Naive thymus-derived CD4-positive, alpha-beta T cell (primary cell): ENCODE measurements at regions not wholly inside any gene's neighbourhood (a gene's known extent, or its start where the extent isn't known, plus 50 kb on each side); places are given as distances from the start of the nearest gene placed in this dataset.

Experiments
- ATAC-seq: fragments of 150-1000 bp; cut with Tn5 transposase; 2 replicates; pipeline ENCODE4 v1.10.0; 2021; ENCODE audit warnings: mild to moderate bottlenecking, moderate library complexity
- CTCF ChIA-PET: fragments of 350-600 bp; sonication (Branson Sonifier 250); formaldehyde crosslinking; loops from one replicate; lab custom pipeline; 2021; ENCODE audit warnings: antibody characterized with exemption; lab: Charles Lee
- POLR2A ChIA-PET: fragments of 350-600 bp; sonication (Branson Sonifier 250); formaldehyde crosslinking; loops from one replicate; lab custom pipeline; 2021; ENCODE audit warnings: antibody characterized with exemption, inconsistent platforms; lab: Charles Lee
- DNase-seq, 9 donors: peaks; one replicate each; pipeline versions ENCODE4 v3.0.0 to v3.0.0-alpha.2; 2020 to 2022; ENCODE audit warnings: mixed read lengths in 1 of 9
- H3K27ac ChIP-seq: one replicate; pipeline ENCODE4 v1.7.0; 2013; ENCODE audit warnings: mild to moderate bottlenecking, low read depth, low read length, moderate library complexity
- H3K27me3 ChIP-seq, 2 donors: one replicate each; pipeline ENCODE4 v1.7.0; 2013; ENCODE audit warnings: low read length in 2 of 2, mild to moderate bottlenecking in 2 of 2, moderate library complexity in 2 of 2; ENCODE audit not compliant: control insufficient read depth in 2 of 2, insufficient read depth in 2 of 2
- H3K36me3 ChIP-seq, 3 experiments: 1 replicate in 2 of 3; 2 replicates in 1 of 3; pipeline ENCODE4 v1.7.0; 2013; ENCODE audit warnings: low read length in 3 of 3, mild to moderate bottlenecking in 3 of 3, moderate library complexity in 1 of 3; ENCODE audit not compliant: insufficient read depth in 3 of 3, control insufficient read depth in 2 of 3
- H3K4me1 ChIP-seq, 2 donors: one replicate each; pipeline ENCODE4 v1.7.0; 2013; ENCODE audit warnings: low read length in 2 of 2, mild to moderate bottlenecking in 2 of 2, moderate library complexity in 1 of 2; ENCODE audit not compliant: control insufficient read depth in 2 of 2, insufficient read depth in 2 of 2
- H3K4me3 ChIP-seq: 2 replicates; pipeline ENCODE4 v1.7.0; 2013; ENCODE audit warnings: mild to moderate bottlenecking, low read length
- H3K9me3 ChIP-seq, 3 experiments: 1 replicate in 2 of 3; 2 replicates in 1 of 3; pipeline ENCODE4 v1.7.0; 2013; ENCODE audit warnings: low read length in 3 of 3; ENCODE audit not compliant: control insufficient read depth in 2 of 3
- H3K27ac Mint-ChIP-seq, 9 donors: one replicate each; pipeline ENCODE4 v1.8.0; 2020 to 2022; ENCODE audit warnings: mixed read lengths in 9 of 9, mild to moderate bottlenecking in 8 of 9, moderate library complexity in 5 of 9, inconsistent platforms in 2 of 9
- H3K27me3 Mint-ChIP-seq, 5 donors: one replicate each; pipeline ENCODE4 v1.8.0; 2021 to 2022; ENCODE audit warnings: mixed read lengths in 5 of 5, mild to moderate bottlenecking in 1 of 5
- H3K36me3 Mint-ChIP-seq, 5 donors: one replicate each; pipeline ENCODE4 v1.8.0; 2020 to 2022; ENCODE audit warnings: mixed read lengths in 5 of 5, mild to moderate bottlenecking in 3 of 5, inconsistent platforms in 1 of 5
- H3K4me1 Mint-ChIP-seq, 7 donors: one replicate each; pipeline ENCODE4 v1.8.0; 2020 to 2022; ENCODE audit warnings: mixed read lengths in 7 of 7, mild to moderate bottlenecking in 3 of 7, inconsistent platforms in 1 of 7
- H3K4me3 Mint-ChIP-seq, 10 donors: one replicate each; pipeline ENCODE4 v1.8.0; 2020 to 2022; ENCODE audit warnings: mild to moderate bottlenecking in 10 of 10, mixed read lengths in 10 of 10, moderate library complexity in 6 of 10, inconsistent platforms in 2 of 10
- H3K9me3 Mint-ChIP-seq, 11 donors: one replicate each; pipeline ENCODE4 v1.8.0; 2020 to 2022; ENCODE audit warnings: mixed read lengths in 11 of 11, mild to moderate bottlenecking in 4 of 11, inconsistent platforms in 1 of 11, moderate library complexity in 1 of 11
- intact Hi-C, 2 donors: fragments of 100-400 bp; cut with micrococcal nuclease; formaldehyde crosslinking; loops; one replicate each; pipeline ENCODE4 v1.15.1; 2023

DNA sequence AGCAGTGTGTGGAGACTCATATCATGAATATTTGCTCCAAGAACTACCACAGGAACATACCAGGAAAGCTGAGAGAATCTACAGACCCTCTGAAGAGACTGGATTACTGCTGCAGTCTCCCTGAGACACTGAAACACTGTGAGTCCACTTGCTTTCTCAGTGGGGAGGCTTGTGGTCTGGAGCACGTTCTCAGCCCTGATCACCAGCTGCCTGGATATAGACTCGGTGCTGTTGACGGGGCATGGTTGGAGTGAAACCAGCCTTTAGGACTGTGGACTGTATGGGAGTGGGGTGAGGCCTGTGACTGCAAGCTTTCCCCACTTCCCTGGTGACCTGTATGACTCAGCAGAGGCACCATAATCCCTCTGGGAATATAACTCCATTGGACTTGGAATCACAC is 525.8 kb upstream of the FBXO33 start:
- peaks cover 0 to 6% (median 0%) of the 10 kb centered on the region in 5 donors for H3K36me3 Mint-ChIP-seq
- no peaks in the 10 kb centered on the region for H3K27me3 ChIP-seq
- H3K4me3 Mint-ChIP-seq: no peak overlapping the region
- no peak overlapping the region for H3K27ac ChIP-seq
- DNase-seq: no peak
- no peak overlapping the region for H3K4me3 ChIP-seq
- H3K4me1 ChIP-seq: no peaks in the 10 kb centered on the region
- no peak for ATAC-seq
- H3K9me3 Mint-ChIP-seq: peaks cover 4 to 49% (median 17%) of the 10 kb centered on the region in 11 donors
- no peaks in the 10 kb centered on the region for H3K27me3 Mint-ChIP-seq
- ChIA-PET CTCF (no interaction called here), POLR2A (interaction anchor here (0.6 kb wide), 1 partner anchor 566 kb away, joined by 3 read pairs; no protein-coding TSS in a partner anchor)
- H3K9me3 ChIP-seq: no peaks in the 10 kb centered on the region
- no peaks in the 10 kb centered on the region for H3K36me3 ChIP-seq
- no peak overlapping the region for H3K27ac Mint-ChIP-seq
- peaks cover 0 to 2% (median 0%) of the 10 kb centered on the region in 7 donors for H3K4me1 Mint-ChIP-seq
- intact Hi-C loops: no loop called here

- Mint-ChIP-seq H3K9me3 (peaks cover 4 to 48% (median 17%) of the 10 kb centered on the region in 11 donors), H3K27ac (no peak overlapping the region), H3K4me1 (peaks cover 0 to 2% (median 0%) of the 10 kb centered on the region in 7 donors), H3K4me3 (no peak overlapping the region), H3K27me3 (no peaks in the 10 kb centered on the region), H3K36me3 (peaks cover 0 to 6% (median 0%) of the 10 kb centered on the region in 5 donors)
- Histone ChIP-seq H3K4me3 (no peak overlapping the region), H3K27me3 (no peaks in the 10 kb centered on the region), H3K36me3 (no peaks in the 10 kb centered on the region), H3K9me3 (no peaks in the 10 kb centered on the region), H3K27ac (no peak overlapping the region), H3K4me1 (no peaks in the 10 kb centered on the region)
- no peak for ATAC-seq
- ChIA-PET CTCF (no interaction called here), POLR2A (no interaction called here)
- no peak for DNase-seq
- intact Hi-C loops: no loop called here
These were observed 525.1 kb upstream of the FBXO33 start for GRCh38 chr14:39957290-39957689.

- POLR2A ChIA-PET: no interaction called here
- no peaks in the 10 kb centered on the region for H3K27me3 Mint-ChIP-seq
- no peaks in the 10 kb centered on the region for H3K9me3 ChIP-seq
- peaks cover 0 to 6% (median 0%) of the 10 kb centered on the region in 5 donors for H3K36me3 Mint-ChIP-seq
- H3K36me3 ChIP-seq: no peaks in the 10 kb centered on the region
- DNase-seq (no peak), ATAC-seq (no peak)
- peaks cover 0 to 2% (median 0%) of the 10 kb centered on the region in 7 donors for H3K4me1 Mint-ChIP-seq
- H3K9me3 Mint-ChIP-seq: peaks cover 4 to 51% (median 19%) of the 10 kb centered on the region in 11 donors
- H3K4me1 ChIP-seq: no peaks in the 10 kb centered on the region
- H3K27ac ChIP-seq: no peak overlapping the region
- H3K27me3 ChIP-seq: no peaks in the 10 kb centered on the region
- CTCF ChIA-PET: no interaction called here
- H3K4me3 Mint-ChIP-seq: no peak overlapping the region
- no peak overlapping the region for H3K4me3 ChIP-seq
- intact Hi-C loops: no loop called here
- H3K27ac Mint-ChIP-seq: no peak overlapping the region
These were observed 524.1 kb upstream of the FBXO33 start for GRCh38 chr14:39956372-39956771.

DNA sequence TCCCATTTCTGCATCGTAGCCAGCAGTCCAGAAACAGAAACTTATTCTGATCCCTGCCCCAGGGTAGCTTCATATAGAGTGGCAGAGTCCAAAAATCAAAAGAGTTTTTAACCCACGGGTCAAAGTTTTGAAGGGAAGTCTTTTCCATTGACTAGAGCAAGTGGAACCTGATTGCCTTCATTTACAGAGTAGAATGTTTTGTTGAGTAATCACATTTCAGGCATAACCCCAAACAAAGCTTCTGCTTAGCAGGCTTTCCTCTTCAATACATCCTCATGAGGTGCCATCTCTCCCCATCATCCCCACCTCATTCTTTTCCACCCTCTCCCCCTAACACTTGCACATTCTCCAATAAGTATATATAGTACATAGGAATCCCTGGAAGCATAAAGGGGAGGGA is 516.0 kb upstream of the FBXO33 start:
- H3K4me3 ChIP-seq: no peak overlapping the region
- no peaks in the 10 kb centered on the region for H3K4me1 ChIP-seq
- Mint-ChIP-seq H3K27me3 (no peaks in the 10 kb centered on the region), H3K27ac (no peak overlapping the region), H3K4me1 (no peaks in the 10 kb centered on the region), H3K9me3 (peaks cover 0 to 30% (median 11%) of the 10 kb centered on the region in 11 donors), H3K4me3 (no peak overlapping the region), H3K36me3 (no peaks in the 10 kb centered on the region)
- H3K27ac ChIP-seq: no peak overlapping the region
- DNase-seq (no peak), ATAC-seq (no peak)
- intact Hi-C loops: no loop called here
- ChIA-PET CTCF (no interaction called here), POLR2A (interaction anchor here (0.7 kb wide), 1 partner anchor 14 kb away, joined by 3 read pairs; no protein-coding TSS in a partner anchor)
- H3K9me3 ChIP-seq: no peaks in the 10 kb centered on the region
- H3K36me3 ChIP-seq: no peaks in the 10 kb centered on the region
- H3K27me3 ChIP-seq: no peaks in the 10 kb centered on the region

DNA sequence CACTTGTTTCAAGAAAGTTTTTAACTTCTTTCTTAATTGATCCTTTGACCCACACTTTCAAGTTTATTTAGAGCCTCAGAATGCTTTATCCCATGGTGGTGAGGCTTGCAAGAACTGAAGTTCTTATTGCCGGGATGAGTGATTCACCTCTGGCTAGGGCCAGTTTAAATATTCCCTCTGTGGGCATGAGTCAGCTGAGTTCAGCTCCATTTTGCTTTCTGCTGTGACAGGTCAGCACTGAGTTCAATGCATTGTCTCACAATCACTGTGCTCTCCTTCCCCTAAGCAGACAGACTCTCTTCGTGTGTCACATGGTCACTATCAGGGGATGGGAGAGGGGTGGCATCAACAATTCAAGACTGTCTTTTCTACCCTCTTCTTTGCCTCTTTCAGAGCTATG is 514.6 kb upstream of the FBXO33 start:
- Mint-ChIP-seq H3K27ac (no peak overlapping the region), H3K27me3 (no peaks in the 10 kb centered on the region), H3K9me3 (peaks cover 0 to 21% (median 7%) of the 10 kb centered on the region in 11 donors), H3K4me1 (no peaks in the 10 kb centered on the region), H3K36me3 (no peaks in the 10 kb centered on the region), H3K4me3 (no peak overlapping the region)
- DNase-seq: no peak
- ChIA-PET POLR2A (no interaction called here), CTCF (no interaction called here)
- no peak for ATAC-seq
- Histone ChIP-seq H3K4me3 (no peak overlapping the region), H3K9me3 (no peaks in the 10 kb centered on the region), H3K36me3 (no peaks in the 10 kb centered on the region), H3K27me3 (no peaks in the 10 kb centered on the region), H3K4me1 (no peaks in the 10 kb centered on the region), H3K27ac (no peak overlapping the region)
- intact Hi-C loops: no loop called here

DNA sequence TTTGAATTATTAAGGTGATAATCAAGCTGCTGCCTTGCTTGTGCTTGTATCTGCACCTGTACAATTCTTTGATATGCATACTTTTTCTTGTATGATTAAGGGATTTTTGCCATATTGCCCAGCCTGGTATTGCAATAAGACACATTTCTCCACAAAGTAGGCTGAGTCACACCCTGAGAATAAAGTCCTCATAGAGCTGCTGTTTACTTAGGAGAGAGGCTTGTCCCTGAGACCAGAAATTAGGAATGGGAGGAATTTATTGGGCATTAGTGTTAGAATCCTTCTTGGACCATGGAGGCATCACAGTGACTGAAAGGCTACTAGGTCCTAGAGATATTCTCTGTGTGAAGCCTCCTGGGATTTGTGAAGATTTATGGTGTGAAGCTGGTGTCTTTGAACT is 506.8 kb upstream of the FBXO33 start:
- H3K27me3 Mint-ChIP-seq: no peaks in the 10 kb centered on the region
- H3K4me3 Mint-ChIP-seq: peak overlapping the region in 2 of 10 donors; percentile 2 to 54
- peaks cover 0 to 14% (median 3%) of the 10 kb centered on the region in 11 donors for H3K9me3 Mint-ChIP-seq
- peaks cover 0 to 10% (median 8%) of the 10 kb centered on the region in 7 donors for H3K4me1 Mint-ChIP-seq
- Histone ChIP-seq H3K4me1 (no peaks in the 10 kb centered on the region), H3K4me3 (no peak overlapping the region), H3K27me3 (no peaks in the 10 kb centered on the region), H3K27ac (no peak overlapping the region), H3K9me3 (no peaks in the 10 kb centered on the region), H3K36me3 (no peaks in the 10 kb centered on the region)
- intact Hi-C loops: no loop called here
- ChIA-PET CTCF (no interaction called here), POLR2A (no interaction called here)
- ATAC-seq (no peak), DNase-seq (no peak)
- no peaks in the 10 kb centered on the region for H3K36me3 Mint-ChIP-seq
- H3K27ac Mint-ChIP-seq: peak overlapping the region in 1 of 9 donors; percentile 2
